ENCODE measurements at regions not wholly inside any gene's neighbourhood (a gene's known extent, or its start where the extent isn't known, plus 50 kb on each side); places are given as distances from the start of the nearest gene placed in this dataset.
A peak's percentile ranks its signal among the peaks of the same experiment; 100 is the strongest.
"Not testable (repeated sequence)": the region's sequence is repeated elsewhere in the genome, so short reads cannot be mapped to it uniquely, and the experiment has no call there.

DNA sequence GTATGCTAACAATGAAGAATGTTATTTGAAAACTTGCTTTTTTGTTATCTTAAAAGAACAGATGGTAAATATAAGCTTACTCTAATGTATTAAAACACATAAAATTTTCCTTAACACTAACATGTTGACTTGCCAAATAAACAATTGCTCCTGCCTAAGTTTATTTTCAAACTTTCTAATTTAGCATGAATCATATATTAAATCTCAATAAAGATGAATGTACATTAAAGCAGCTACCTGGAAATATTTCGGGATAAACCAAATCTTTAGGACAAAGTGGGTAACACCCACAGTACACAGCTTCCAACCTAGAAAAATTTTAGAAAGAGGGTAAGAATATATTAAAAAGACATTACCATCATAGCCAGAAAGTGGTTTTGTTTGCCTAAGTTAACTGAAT lies 567.4 kb downstream of the ZEB2 start:
- DNase-seq (ENCODE audit: low spot score), result no peak

DNA sequence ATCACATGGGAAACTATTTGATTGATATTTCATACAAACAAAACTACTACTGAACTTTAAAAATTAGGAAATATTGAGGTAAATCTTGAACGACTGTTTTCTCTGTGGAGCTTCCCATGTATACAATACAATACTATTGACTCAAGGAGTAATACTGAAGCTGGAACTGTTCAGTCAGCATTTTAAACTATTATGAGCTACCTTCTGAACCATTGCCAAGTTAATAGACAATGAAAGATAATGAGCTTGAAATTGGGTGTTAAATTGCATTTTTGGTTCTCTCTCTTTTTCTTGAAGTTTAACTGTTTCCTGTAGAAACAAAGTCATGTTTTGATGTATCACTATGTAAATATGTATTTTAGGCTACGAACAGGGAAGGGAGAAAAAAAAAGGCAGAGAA lies 569.2 kb downstream of the ZEB2 start:
- DNase-seq (ENCODE audit: low spot score), result no peak

- DNase-seq (ENCODE audit: low spot score), result no peak
Observed at GRCh38 chr2:143949121-143949848, 570.6 kb downstream of the ZEB2 start.

DNA sequence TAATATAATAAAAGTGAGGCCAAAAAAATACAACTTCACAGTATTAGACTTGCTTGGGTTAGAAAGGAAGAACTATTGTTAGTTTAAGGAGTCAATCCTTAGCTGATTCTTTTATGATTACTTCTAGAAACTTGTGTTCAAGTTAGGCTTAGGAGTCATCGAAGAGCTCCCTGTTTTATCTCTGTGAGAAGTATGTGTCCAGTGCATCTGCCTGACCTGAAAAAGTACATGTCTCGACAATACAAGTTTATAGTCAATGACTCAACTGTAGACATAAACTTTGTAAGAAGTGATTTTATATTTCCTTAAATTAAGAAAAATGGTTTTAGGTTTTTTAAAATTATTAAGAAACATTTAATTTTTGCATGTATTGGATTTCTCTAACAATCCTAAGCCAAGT lies 571.2 kb downstream of the ZEB2 start:
- DNase-seq (ENCODE audit: low spot score), result no peak

DNA sequence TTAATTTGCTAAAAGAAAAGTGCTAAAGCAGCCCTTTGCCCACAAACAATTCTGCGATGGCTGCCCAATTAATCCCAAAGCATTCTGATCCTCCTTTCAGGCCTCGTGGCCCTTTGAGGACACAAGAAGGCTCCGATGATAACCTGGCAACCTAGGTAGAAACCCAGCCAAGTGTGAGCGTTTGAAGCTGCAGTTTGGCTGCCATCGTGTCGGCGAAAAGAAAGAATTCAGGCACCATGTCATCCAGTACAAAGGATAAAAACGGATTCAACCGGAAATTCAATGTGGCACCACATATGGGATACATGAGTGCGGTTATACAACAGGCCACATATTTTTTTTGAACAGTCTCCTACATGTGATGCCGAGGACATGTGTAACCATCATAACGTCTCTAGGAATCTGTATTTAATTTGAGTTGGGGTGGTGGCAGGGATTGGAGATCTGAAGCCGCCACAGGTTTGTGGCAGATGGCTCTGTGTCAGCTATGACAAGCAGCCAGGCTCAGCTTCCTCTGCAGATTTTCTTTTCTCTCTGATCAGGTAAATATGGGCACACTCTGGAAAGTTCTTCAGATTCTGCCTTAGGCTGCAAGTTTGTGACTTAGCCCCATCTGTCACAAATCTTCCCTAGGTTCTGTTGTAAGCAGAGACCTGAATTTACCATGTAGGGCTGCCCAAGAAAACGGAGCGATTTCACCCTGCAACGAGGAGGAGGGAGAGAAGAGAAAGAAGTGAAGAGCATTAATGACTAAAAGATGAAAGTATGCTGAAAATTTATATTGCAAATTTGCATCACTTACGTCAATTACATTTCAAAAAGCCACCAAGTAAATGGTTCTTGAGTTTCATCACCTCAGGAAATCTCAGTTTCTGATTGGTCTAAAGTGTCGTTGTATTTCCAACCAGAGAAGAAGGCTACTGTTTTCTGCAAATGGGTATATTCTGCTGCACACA lies 573.2 kb downstream of the ZEB2 start:
- DNase-seq (ENCODE audit: low spot score), result peak; percentile 84

DNA sequence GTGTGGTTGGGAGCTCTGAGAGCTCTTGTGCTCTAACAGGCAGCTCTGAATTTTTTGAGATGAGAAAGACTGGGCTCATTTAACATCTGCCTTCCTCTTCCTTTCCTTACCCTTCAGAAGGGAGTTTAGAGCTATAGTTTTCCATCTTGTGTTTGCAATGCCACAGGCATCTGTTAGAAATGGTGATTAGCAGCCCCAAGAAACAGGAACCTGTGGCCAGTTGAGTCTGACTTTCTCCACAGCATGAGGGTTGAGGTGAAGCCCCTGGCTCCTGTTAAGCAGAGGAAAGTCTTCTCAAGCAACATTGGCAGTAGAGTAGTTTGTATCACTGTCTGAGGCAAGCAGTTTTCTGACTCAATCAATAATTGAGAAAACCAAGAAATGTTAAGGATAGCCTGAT lies 577.4 kb downstream of the ZEB2 start:
- DNase-seq (ENCODE audit: low spot score), result no peak

DNA sequence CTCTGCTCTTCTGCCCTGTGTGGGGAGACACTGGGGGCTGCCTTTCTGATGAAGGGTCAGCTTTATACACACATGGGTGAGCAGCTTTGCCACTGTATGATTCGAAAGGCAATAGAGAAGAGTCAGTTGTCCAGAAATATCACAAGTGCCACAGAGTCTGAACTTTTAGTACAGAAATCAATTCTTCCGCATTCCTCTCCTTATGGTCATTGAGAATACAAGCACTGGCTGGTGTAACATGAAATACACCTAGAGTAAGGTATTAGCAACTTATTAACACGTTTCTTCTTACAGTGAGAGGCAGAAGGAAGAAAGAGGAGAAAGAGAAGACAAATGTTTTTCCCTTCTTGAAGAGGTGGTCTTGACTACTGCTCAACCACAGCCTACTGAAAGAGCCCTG lies 579.2 kb downstream of the ZEB2 start:
- no peak for DNase-seq (ENCODE audit: low spot score)

DNA sequence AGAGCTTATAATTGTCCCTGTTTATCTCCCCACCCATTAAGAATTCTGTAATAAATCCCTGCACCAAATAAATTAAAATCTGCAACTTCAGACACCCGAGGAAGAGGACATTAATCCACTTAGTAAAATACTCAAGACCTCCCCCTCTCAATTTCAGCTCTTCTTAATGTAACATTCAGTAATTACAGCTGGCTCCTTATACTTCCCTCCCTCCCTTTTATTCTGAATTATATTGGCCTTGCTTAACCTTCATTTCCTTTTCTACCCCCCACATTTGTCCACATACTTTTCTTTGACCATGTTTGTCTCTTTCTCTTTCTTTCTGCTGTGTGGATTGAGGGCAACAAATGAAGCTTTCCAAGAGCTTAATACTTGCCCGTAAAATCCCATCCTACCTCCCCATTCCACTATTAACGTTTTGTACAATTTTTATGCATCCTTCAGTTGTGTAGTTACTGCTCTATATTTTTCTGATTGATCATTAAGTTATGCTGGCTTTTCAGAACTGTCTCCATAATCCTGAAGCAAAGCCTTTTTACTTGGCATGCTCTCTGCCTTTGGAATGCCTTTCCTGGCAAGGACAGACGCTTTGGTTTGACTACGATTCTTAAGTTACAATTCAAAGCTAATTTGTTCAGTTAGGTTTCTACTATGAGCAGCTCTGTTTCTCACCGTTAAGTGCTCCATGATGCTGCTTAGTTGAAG lies 580.1 kb downstream of the ZEB2 start:
- DNase-seq (ENCODE audit: low spot score), result no peak

- DNase-seq (ENCODE audit: low spot score), result no peak
Observed at GRCh38 chr2:143937723-143938350, 582.1 kb downstream of the ZEB2 start.

DNA sequence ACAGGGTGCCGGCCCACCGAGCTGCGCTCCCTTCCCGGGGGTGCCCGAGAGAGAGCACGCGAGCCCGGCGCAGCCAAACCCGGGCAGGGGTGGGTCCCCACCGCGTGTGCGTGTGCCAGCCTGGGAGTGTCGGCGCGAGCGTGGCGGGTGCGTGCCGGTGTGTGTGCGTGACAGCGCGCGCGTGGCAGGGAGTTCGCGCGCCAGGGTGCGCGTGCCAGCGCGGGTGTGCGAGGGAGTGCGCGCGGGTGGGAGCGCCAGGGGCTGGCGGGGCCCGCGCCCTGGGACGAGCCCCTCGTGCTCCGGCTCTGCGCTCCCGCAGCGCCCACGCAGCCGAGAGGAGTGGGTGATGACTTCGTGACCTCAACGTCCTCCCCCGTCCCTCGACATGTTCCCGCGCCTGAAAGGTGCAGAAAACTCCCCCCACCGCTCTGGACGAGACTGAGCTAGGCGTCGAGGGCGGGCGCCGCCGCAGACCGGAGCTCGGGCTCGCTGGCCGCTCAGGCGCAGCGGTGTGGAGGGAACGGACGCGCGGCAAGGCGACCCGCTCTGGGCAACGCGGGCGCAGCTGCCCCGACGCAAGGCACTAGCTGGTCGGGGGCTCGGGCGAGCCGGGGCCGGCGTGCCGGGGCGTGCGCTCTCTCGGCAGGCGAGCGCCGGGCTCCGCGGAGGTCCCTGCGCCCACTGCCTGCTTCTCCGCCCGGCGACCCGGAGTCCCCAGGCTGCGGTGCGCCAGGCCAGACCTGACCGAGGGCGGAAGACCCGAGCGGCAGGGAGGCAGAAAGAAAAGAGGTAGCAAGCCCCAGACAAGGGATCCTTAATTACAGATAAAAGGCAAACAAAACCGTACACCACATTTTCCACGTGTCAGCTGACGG lies 582.8 kb downstream of the ZEB2 start:
- DNase-seq (ENCODE audit: low spot score), result no peak

DNA sequence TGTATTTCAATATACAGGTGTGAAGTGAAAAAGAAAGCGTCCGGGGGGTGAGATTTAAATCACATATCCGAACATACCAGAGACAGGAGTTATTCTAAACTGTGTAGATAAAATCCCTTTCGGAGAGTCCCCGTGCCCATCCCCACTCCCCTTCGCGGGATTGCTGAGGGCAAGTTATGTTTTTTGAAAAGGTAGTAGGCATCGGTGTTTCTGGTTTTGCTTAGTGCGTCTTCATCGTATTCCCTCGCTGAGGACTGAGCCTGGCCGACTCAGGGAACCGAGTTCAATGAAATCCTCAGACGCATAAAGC lies 583.4 kb downstream of the ZEB2 start:
- no peak for DNase-seq (ENCODE audit: low spot score)

DNA sequence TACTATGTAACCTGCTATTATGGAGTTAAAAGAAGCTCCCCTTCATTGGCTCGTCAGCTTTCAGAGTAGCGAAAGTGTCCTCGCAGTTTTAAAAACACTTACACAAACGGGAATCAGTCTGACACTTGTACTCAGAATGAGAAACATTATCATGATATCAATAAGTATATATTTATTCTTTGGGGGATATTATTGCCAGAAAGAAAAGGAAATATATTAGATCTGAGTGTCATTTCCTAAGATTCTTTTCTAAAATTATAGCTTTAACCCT lies 584.5 kb downstream of the ZEB2 start:
- no peak for DNase-seq (ENCODE audit: low spot score)

DNA sequence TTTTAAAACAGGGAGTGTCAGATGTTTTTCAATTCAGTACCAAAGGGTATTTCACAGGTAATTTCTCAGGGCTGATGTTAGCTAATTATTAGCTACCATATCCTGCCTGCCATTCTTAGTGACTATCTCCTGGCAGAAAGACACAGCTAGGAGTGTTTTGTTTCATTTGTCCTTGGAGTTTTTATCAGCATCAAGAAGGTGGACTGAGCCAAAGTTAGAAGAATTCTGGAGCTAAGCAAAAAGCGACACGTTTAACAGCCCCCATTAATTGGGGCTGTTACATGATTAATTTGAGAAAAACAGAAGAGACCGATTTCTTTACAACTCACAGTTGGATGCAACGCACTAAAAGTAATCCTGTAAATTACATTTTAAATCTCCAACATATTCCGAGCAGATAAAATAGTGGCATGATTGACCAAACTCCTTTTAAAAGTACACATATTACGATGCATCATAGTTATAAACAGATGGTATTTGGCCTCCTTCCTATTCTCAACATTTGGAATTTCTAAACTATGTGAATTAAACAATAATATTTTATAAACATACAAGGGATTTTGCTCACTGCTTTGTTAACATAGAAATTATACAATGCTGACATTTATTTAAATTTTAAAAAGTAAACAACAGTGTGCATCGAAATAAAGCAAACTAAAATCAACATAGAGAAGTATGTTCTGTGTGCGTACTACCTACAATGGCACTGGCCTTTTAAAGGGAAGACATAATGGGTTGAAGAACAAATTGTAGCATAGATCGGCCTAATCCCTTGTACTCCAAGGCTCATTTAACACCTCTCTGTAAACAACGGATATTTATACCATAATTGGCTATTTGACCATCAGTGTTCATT lies 585.1 kb downstream of the ZEB2 start:
- no peak for DNase-seq (ENCODE audit: low spot score)

GRCh38 chr2:143933946-143934569 lies 585.9 kb downstream of the ZEB2 start:
- no peak for DNase-seq (ENCODE audit: low spot score)

DNA sequence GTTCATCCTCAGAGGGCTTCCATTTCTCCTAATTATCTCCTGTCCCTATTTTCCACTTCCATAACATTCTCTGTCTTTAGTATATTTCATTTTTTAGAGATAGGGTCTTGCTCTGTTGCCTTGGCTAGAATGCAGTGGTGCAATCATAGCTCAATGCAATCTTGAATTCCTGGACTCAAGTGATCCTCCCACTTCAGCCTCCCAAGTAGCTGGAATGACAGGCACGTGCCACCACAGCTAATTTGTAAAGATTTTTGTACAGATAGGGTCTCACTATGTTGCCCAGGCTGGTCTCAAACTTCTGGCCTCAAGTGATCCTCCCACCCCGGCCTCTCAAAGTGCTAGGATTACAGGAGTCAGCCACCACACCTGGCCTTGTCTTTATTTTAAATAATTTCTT lies 589.0 kb downstream of the ZEB2 start:
- no peak for DNase-seq (ENCODE audit: low spot score)

- no peak for DNase-seq (ENCODE audit: low spot score)
Observed at GRCh38 chr2:143928613-143929012, 591.3 kb downstream of the ZEB2 start.

DNA sequence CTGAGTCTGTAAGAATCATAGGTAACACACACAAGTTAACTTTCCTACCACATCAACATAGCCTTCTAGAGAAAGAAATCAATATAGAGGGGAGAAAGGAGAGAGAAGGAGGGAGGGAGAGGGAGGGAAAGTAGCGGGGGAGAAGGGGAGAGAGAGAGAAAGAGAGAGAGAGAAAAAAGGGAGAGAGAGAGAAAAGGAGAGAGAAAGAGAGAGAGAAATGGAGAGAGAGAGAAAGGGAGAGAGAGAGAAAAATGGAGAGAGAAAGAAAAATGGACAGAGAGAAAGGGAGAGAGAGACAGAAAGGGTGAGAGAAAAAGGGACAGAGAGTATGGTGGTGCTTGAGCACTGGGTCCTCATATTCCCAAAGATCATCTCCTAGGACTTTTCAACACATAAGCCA lies 591.7 kb downstream of the ZEB2 start:
- DNase-seq (ENCODE audit: low spot score), result no peak

DNA sequence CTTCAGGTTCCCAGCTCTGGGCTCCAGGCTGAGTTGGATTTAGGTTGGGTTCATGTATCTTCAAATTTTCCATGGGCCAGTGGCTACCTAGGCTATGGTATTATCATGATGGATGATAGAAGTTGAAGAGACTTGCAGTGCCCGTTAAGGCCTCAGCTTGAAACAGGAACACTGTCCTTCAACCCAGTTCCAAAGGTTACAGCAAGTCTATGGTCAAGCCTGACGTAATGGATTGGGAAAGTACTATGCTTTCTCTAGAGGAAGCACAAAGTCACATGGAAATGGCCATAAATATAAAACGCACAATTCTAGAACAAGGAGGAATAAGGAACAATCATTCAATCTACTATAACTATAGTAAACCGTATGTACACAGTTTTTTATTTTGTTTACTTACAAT lies 593.2 kb downstream of the ZEB2 start:
- no peak for DNase-seq (ENCODE audit: low spot score)

DNA sequence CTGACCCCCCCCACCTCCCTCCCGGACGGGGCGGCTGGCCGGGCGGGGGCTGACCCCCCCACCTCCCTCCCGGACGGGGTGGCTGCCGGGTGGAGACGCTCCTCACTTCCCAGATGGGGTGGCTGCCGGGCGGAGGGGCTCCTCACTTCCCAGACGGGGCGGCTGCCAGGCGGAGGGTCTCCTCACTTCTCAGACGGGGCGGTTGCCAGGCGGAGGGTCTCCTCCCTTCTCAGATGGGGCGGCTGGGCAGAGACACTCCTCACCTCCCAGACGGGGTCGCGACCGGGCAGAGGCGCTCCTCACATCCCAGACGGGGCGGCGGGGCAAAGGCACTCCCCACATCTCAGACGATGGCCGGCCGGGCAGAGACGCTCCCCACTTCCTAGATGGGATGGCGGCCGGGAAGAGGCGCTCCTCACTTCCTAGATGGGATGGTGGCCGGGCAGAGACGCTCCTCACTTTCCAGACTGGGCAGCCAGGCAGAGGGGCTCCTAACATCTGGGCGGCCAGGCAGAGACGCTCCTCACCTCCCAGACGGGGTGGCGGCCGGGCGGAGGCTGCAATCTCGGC lies 597.6 kb downstream of the ZEB2 start:
- not testable (repeated sequence) for DNase-seq (ENCODE audit: low spot score)

- no peak for DNase-seq (ENCODE audit: low spot score)
Observed at GRCh38 chr2:143918465-143918989, 601.4 kb downstream of the ZEB2 start.

Data from RKO (cell line).